Activated naive CD8-positive, alpha-beta T cell treated with anti-CD3 and anti-CD28 coated beads for 36 hours (primary cell): ENCODE measurements at regions not wholly inside any gene's neighbourhood (a gene's known extent, or its start where the extent isn't known, plus 50 kb on each side); places are given as distances from the start of the nearest gene placed in this dataset.
A peak's percentile ranks its signal among the peaks of the same experiment; 100 is the strongest.

Source experiments
- DNase-seq: peaks from one replicate; pipeline ENCODE4 v3.0.0; 2021
- H3K27ac Mint-ChIP-seq: one replicate; pipeline ENCODE4 v1.8.0; 2022; ENCODE audit warnings: mild to moderate bottlenecking, moderate library complexity, mixed read lengths
- H3K27me3 Mint-ChIP-seq: one replicate; pipeline ENCODE4 v1.8.0; 2022; ENCODE audit warnings: mild to moderate bottlenecking, mixed read lengths
- H3K36me3 Mint-ChIP-seq: one replicate; pipeline ENCODE4 v1.8.0; 2021; ENCODE audit warnings: mild to moderate bottlenecking, mixed read lengths
- H3K4me1 Mint-ChIP-seq: one replicate; pipeline ENCODE4 v1.8.0; 2021; ENCODE audit warnings: mixed read lengths
- H3K4me3 Mint-ChIP-seq: one replicate; pipeline ENCODE4 v1.8.0; 2022; ENCODE audit warnings: mild to moderate bottlenecking, moderate library complexity, mixed read lengths
- H3K9me3 Mint-ChIP-seq: one replicate; pipeline ENCODE4 v1.8.0; 2022; ENCODE audit warnings: mixed read lengths

DNA sequence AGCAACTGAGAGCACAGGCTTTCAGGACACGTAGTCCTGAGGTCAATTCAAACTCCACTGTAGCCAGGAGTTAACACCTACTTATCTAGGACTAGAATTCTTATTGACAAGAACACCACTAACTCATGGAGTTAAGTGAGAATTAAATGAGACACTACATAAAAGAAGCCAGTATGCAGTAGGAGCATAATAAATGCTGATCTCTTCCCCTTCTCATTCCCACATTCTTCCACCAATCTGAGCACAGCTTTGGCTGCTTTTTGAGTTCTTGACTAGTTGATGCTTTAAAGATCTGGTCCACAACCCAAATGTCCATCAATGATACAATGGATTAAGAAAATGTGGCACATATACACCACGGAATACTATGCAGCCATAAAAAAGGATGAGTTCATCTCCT, 55.2 kb downstream of the TTC32 start:
- H3K4me1 Mint-ChIP-seq: no peaks in the 10 kb centered on the region
- H3K4me3 Mint-ChIP-seq: no peak overlapping the region
- H3K9me3 Mint-ChIP-seq: peaks cover 3% of the 10 kb centered on the region
- H3K36me3 Mint-ChIP-seq: no peaks in the 10 kb centered on the region
- H3K27ac Mint-ChIP-seq: no peak overlapping the region
- peaks cover 18% of the 10 kb centered on the region for H3K27me3 Mint-ChIP-seq
- DNase-seq: no peak

DNA sequence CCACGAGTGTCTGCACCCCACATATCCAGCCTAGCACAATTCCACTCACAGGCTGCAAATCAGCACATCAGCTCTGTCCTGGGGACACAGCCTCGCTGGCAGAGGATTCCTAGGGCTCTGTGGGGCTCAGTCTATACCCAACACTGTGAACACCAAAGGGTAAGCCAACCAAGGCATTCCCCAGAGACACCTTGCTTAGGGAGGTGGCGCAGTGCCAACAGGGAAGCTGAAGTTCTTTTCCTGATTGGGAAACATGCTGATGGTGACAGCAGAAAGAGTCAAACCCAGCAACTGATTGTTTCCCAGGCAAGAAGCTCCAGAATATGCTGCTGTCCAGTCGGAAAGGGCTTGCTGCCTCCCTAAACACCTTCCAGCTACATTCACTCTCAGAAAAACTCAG, 55.8 kb downstream of the TTC32 start:
- Mint-ChIP-seq H3K36me3 (no peaks in the 10 kb centered on the region), H3K27me3 (peaks cover 20% of the 10 kb centered on the region), H3K27ac (no peak overlapping the region), H3K4me1 (no peaks in the 10 kb centered on the region), H3K4me3 (no peak overlapping the region), H3K9me3 (peaks cover 3% of the 10 kb centered on the region)
- DNase-seq: no peak

DNA sequence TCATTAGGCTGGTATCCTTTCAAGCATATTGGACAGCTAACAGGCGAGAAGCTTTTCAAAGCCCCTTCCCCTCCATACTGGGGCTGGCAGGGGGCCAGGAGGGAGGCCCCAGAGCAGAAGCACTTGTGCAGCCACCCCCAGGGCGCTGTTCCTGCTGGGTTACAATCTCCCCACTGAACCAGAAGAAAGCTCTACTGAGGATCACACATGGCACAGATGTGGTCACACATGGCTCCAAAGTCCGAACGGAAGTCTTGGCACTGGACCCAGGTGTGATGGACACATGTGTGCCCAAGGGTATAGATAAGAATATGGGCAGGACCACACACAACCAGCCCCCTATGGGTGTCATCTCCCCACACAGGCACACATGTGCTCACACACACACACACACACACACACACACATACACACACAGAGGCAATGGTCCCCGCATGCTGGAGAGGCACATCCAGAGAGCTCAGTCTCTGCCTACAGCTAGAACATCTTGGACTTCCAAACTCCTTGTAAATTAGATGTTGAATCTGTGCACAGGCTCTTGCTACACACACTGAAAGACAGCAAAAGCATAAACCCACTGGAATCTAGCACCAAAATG, 56.4 kb downstream of the TTC32 start:
- Mint-ChIP-seq H3K4me1 (no peaks in the 10 kb centered on the region), H3K36me3 (no peaks in the 10 kb centered on the region), H3K27ac (no peak overlapping the region), H3K9me3 (peaks cover 3% of the 10 kb centered on the region), H3K4me3 (no peak overlapping the region), H3K27me3 (peaks cover 20% of the 10 kb centered on the region)
- no peak for DNase-seq

DNA sequence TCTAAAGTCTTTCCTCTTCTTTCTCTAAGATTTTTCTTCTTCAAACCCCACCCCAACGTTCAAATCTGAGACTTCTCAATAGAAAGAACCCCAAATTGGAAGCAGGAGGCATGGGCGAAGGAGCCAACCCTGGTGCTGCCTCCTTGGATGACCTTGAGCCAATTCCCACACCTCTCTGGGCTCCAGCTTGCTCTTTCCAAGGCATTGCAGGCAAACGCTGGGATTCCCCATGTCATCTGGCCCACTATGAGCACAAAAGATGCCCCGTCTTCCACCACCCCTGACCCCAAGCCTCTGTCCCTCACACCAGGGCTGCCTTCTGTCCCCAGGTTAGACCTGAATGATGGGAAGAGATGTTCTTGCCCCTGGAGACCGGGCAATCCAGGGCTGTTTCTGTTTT, 57.0 kb downstream of the TTC32 start:
- Mint-ChIP-seq H3K27ac (no peak overlapping the region), H3K4me1 (peaks cover 1% of the 10 kb centered on the region), H3K4me3 (no peak overlapping the region), H3K9me3 (peaks cover 3% of the 10 kb centered on the region), H3K27me3 (peaks cover 23% of the 10 kb centered on the region), H3K36me3 (no peaks in the 10 kb centered on the region)
- DNase-seq: no peak

DNA sequence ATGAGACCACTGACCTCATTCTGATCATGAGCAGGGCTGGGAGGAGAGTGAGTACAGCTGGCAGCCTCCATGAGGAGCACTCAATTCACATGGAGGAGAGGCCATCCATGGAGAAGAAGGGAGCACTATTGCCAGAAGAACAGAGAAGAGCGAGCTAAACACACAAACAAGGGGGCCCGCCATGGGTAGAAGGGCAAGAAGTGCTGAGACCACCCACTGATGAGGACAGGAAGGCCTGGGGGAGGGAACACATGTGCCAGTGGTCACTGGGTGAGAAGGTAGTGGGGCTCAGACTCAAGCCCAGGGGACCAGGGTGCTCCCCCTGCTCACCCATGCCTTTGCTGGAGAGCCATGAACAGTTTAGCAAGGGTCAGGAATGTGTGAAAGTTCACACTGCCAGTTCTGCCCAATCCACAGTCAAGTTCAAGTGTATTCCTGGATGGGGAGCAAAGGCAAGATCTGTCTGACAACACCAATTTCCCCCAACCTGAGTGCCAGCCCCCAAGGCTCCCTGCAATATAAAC, 57.7 kb downstream of the TTC32 start:
- Mint-ChIP-seq H3K4me3 (no peak overlapping the region), H3K4me1 (peaks cover 8% of the 10 kb centered on the region), H3K27ac (no peak overlapping the region), H3K27me3 (peaks cover 30% of the 10 kb centered on the region), H3K36me3 (no peaks in the 10 kb centered on the region), H3K9me3 (peaks cover 3% of the 10 kb centered on the region)
- DNase-seq: no peak

DNA sequence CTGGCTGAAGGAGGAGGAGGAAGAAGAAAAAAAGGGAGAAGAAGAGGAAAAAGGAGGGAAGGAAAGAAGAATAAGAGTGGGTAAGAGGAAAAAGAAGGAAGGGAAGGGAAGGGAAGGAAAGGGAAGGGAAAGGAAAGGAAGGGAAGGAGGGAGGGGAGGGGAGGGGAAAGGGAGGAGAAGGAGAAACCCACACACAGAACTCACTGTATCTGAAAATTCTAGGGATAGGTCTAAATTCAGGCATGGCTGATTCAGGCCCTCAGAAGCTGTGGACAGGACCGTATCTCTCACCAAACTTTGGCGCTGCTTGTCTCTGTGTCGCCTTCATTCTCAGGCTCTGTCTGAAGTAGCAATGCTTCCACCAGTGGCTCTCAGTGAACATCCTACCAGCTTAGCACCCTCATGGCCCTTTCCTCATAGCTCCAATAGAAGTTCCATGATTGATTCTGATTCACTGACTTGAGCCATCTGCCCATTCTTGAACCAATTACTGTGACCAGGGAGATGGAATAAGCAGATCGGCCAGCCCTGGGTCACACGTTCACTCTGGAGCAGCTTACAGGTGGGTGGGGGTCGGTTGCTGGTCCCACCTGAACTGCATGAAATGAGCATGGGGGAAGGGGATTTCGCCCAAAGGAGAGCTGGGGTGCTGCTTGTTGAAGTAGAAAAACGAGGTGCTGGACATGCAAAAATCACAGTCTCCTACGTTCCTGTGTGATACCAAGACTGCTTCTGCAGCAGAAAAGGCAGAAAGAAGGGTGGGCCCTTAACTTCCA, 59.7 kb downstream of the TTC32 start:
- Mint-ChIP-seq H3K27me3 (peaks cover 46% of the 10 kb centered on the region), H3K36me3 (no peaks in the 10 kb centered on the region), H3K9me3 (peaks cover 3% of the 10 kb centered on the region), H3K4me3 (no peak overlapping the region), H3K4me1 (peaks cover 8% of the 10 kb centered on the region), H3K27ac (no peak overlapping the region)
- no peak for DNase-seq

DNA sequence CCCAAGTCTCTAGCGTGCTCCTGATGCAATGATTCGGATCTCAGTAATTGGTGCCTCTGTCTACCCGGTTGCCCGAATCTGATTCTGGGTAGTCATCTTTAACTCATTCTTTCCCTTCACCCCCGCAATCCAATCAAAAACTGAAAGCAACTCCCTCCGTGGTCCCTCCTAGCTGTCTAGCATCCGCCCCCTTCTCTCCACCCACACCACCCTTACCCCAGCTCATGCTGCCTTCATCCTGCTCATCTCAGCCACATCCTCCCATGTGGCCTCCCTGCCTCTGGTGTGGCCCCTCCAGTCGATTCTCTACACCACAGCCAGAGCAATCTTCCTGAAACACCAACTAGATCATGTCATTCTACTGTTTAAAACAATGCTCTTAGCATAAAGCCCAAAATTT, 62.3 kb downstream of the TTC32 start:
- Mint-ChIP-seq H3K4me3 (no peak overlapping the region), H3K9me3 (no peaks in the 10 kb centered on the region), H3K27me3 (peaks cover 40% of the 10 kb centered on the region), H3K36me3 (no peaks in the 10 kb centered on the region), H3K4me1 (peaks cover 8% of the 10 kb centered on the region), H3K27ac (no peak overlapping the region)
- peak; percentile 12 for DNase-seq

DNA sequence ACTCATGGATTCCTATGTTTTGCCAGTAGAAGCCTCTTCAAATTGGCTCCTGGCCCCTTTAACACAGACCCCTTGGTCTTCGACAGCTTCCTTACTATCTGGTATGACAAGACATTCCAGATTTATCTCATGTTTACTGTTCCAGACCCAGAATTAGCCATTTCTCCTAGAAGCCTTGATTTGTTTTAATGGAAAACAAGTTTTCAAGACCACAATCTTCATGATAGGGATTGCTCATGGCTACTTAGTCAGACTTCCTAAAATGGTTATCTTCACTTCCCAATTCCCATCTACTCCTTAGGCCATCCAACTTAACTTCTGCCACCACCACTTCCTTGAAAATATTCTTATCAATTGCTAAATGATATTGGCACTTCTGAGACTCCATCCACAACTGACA, 63.2 kb downstream of the TTC32 start:
- Mint-ChIP-seq H3K27me3 (peaks cover 40% of the 10 kb centered on the region), H3K4me1 (peaks cover 8% of the 10 kb centered on the region), H3K36me3 (no peaks in the 10 kb centered on the region), H3K4me3 (no peak overlapping the region), H3K9me3 (no peaks in the 10 kb centered on the region), H3K27ac (no peak overlapping the region)
- no peak for DNase-seq

DNA sequence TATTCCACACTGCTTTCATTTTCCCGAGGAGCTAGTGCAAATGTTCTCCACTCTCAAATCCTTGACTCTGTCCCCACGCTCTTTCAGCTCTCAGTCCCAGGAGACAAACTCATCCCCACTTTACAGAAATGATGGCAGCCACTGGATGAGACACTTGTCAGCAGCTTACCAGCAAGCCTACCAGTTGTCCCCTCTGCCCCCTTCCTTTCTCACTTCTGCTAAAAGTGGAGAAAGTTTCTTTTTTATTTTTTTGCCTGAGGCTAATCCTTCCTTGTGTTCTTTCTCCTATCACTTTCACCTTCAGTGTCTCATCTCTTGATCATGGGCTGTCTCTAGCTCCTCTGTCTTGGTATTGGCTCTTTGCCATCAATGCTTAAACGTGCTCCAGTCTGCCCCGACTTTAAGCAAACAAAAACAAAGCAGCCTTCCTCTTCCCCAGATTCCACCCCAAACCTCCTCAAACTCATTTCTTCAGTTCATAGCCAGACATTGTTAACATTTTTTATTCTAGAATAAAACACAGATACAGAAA, 64.5 kb downstream of the TTC32 start:
- H3K27ac Mint-ChIP-seq: no peak overlapping the region
- H3K27me3 Mint-ChIP-seq: peaks cover 33% of the 10 kb centered on the region
- no peak overlapping the region for H3K4me3 Mint-ChIP-seq
- no peak for DNase-seq
- H3K9me3 Mint-ChIP-seq: no peaks in the 10 kb centered on the region
- no peaks in the 10 kb centered on the region for H3K36me3 Mint-ChIP-seq
- peaks cover 8% of the 10 kb centered on the region for H3K4me1 Mint-ChIP-seq

DNA sequence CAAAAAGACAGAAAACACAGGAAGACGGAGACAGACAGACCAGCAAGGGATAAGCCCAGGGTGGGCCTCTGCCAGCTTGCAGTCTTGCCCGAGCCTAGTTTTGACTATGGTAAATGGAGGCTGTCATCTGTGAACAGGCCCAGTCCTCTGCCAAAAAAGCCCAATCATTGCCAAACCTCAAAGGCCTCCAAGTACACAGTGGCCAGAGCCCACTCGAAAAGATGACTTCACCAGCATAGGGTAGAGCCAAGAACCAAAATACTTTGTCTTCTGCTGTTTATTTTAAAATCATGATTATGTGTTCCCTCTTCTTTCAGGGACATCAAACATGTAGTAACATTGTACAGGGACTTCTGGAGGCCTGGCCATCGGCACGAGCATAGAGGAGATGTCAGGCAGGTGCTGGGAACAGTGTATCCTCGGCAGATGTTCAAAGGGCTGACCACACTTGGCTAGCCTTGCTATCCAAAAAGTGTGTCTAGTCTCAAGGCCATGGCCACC, 66.0 kb downstream of the TTC32 start:
- Mint-ChIP-seq H3K4me3 (no peak overlapping the region), H3K27ac (no peak overlapping the region), H3K4me1 (peaks cover 8% of the 10 kb centered on the region), H3K27me3 (peaks cover 27% of the 10 kb centered on the region), H3K9me3 (no peaks in the 10 kb centered on the region), H3K36me3 (no peaks in the 10 kb centered on the region)
- DNase-seq: no peak

DNA sequence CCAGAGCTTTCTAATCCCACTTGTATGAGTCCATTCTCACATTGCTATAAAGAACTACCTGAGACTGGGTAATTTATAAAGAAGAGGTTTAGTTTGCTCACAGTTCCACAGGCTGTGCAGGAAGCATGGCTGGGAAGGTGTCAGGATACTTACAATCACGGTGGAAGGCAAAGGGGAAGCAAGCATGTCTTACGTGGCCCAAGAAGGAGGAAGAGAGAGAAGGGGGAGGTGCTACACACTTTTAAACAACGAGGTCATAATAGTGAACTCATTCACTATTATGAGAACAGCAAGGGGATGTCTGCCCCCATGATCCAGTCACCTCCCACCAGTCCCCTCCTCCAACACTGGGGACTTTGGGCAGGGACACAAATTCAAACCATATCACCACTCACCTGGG, 67.8 kb downstream of the TTC32 start:
- no peak overlapping the region for H3K4me3 Mint-ChIP-seq
- DNase-seq: no peak
- no peaks in the 10 kb centered on the region for H3K36me3 Mint-ChIP-seq
- H3K27me3 Mint-ChIP-seq: peaks cover 21% of the 10 kb centered on the region
- no peaks in the 10 kb centered on the region for H3K4me1 Mint-ChIP-seq
- H3K27ac Mint-ChIP-seq: no peak overlapping the region
- no peaks in the 10 kb centered on the region for H3K9me3 Mint-ChIP-seq

DNA sequence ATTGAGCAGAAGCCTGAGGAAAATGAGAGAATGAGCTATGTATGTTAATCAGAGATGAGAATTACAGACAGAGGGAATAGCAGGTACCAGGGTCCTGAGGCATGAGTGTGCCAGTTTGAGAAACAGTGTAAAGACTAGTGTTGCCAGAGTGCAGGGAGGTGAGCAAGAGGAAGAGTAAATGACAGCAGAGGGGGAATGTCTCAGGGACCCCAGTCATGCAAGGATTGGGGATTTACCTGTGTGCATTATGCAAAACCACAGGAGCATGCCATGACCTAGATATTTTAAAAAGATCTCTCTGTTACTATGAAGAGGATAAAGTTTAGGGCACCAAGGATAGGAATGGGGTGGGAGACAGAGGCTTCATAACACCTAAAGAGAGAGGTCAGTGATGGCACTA, 72.1 kb downstream of the TTC32 start:
- no peaks in the 10 kb centered on the region for H3K4me1 Mint-ChIP-seq
- H3K27me3 Mint-ChIP-seq: peaks cover 33% of the 10 kb centered on the region
- H3K9me3 Mint-ChIP-seq: no peaks in the 10 kb centered on the region

DNA sequence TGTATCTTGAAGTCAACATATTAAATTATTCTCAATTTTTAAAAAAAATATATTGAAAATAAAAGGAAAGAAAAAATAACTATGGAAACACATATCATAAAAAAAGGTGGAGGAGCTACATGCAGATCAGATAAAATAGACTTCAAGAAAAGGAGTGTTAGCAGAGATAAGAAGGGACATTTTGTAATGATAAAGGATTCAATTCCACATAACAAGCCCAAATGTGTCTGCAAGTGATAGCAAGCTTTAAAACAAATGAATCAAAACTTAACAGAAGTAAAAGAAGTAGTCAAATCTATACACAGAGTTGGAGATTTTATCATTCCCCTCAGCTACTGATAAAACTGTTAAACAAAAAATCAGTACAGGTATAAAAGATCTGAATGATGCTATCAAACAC, 74.9 kb downstream of the TTC32 start:
- Mint-ChIP-seq H3K4me3 (no peak overlapping the region), H3K4me1 (no peaks in the 10 kb centered on the region), H3K36me3 (no peaks in the 10 kb centered on the region), H3K27ac (no peak overlapping the region), H3K9me3 (no peaks in the 10 kb centered on the region), H3K27me3 (peaks cover 43% of the 10 kb centered on the region)
- DNase-seq: no peak

More for the DNA sequence above, 72.1 kb downstream of the TTC32 start:
- no peak for DNase-seq
- H3K36me3 Mint-ChIP-seq: no peaks in the 10 kb centered on the region
- H3K27ac Mint-ChIP-seq: no peak overlapping the region
- no peak overlapping the region for H3K4me3 Mint-ChIP-seq

DNA sequence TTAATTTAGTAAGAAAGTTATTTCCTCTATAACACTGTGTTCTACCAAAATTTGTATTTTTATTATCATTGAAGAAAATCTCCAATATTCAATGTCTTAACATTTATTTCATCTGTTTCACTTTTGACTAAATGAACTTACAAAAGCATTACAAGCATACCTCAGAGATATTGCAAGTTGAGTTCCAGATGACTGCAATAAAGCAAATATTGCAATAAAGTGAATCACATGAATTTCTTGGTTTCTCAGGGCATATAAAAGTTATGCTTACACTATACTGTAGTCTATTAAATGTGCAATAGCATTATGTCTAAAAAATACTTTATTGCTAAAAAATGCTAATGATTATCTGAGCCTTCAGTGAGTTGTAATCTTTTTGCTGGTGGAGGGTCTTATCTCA, 78.3 kb downstream of the TTC32 start:
- H3K27me3 Mint-ChIP-seq: peaks cover 39% of the 10 kb centered on the region
- no peaks in the 10 kb centered on the region for H3K9me3 Mint-ChIP-seq
- no peak overlapping the region for H3K27ac Mint-ChIP-seq
- DNase-seq: no peak
- no peaks in the 10 kb centered on the region for H3K4me1 Mint-ChIP-seq
- no peaks in the 10 kb centered on the region for H3K36me3 Mint-ChIP-seq
- H3K4me3 Mint-ChIP-seq: no peak overlapping the region

DNA sequence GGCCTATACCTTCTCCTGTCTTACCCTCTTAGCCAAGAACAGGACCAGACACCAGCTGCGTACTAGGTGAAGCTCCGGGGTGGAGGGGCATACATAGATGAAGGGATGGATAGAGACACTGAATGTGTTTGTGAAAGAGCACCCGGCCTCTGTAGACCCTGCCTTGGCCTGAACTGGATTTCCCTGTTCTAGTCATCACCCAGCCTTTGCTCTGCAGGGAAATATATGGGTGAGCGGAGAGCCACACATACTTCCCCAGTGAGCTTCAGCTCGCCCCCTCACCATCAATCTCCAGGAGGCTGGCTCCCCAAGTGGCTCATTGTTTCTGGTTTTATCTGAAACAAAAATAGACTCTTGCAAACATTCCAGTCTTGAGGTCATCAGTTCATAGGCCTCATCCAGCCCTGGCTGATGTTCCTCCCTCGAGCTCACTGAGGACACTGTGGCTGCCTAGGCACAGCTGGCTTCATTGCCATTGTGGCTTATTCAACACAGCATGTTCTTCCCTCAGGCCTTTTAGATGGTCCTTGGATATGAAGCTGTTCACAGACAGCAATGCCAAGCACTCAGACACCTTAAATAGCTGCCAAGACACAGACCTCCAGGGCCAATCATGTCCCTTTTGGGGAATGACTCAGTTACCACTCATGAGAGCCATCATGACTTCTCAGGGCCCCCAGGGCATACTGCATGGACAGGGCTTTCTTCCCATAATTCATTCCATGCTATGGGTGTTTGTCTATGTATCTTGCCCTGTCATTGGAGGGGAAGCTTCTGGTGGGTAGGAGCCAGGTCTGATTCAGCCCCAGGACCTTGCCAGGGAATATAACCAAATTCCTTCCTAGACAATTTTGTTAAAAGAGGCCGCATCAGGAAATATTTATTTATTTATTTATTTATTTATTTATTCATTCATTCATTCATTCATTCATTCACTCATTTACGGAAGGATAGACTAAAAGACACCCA, 82.4 kb downstream of the TTC32 start:
- no peaks in the 10 kb centered on the region for H3K4me1 Mint-ChIP-seq
- H3K36me3 Mint-ChIP-seq: no peaks in the 10 kb centered on the region
- peaks cover 10% of the 10 kb centered on the region for H3K27me3 Mint-ChIP-seq
- no peak overlapping the region for H3K27ac Mint-ChIP-seq
- H3K9me3 Mint-ChIP-seq: no peaks in the 10 kb centered on the region
- H3K4me3 Mint-ChIP-seq: no peak overlapping the region
- no peak for DNase-seq
